H7 (cell line): ENCODE measurements at regions not wholly inside any gene's neighbourhood (a gene's known extent, or its start where the extent isn't known, plus 50 kb on each side); places are given as distances from the start of the nearest gene placed in this dataset.

ENCODE experiments used
- DNase-seq: peaks from one replicate; pipeline ENCODE4 v3.0.0; 2012
- H3K27me3 ChIP-seq: 2 replicates; pipeline ENCODE4 v1.6.0; 2011; ENCODE audit warnings: mild to moderate bottlenecking, low read length; ENCODE audit not compliant: control insufficient read depth, insufficient read depth
- H3K36me3 ChIP-seq: replicated peaks from 2 replicates; pipeline ENCODE4 v1.5.1; 2011; ENCODE audit warnings: low read length; ENCODE audit not compliant: control insufficient read depth, insufficient read depth
- H3K4me3 ChIP-seq: 2 replicates; pipeline ENCODE4 v1.5.1; 2011; ENCODE audit warnings: low read depth, mild to moderate bottlenecking, control low read depth, low read length, moderate library complexity; ENCODE audit not compliant: insufficient read depth

- DNase-seq, result no peak
- Histone ChIP-seq H3K27me3 (no peaks in the 10 kb centered on the region), H3K36me3 (no peaks in the 10 kb centered on the region), H3K4me3 (no peak overlapping the region)
Measured at GRCh38 chr3:116591236-116591635, 118.3 kb upstream of the TUSC7 start.

DNA sequence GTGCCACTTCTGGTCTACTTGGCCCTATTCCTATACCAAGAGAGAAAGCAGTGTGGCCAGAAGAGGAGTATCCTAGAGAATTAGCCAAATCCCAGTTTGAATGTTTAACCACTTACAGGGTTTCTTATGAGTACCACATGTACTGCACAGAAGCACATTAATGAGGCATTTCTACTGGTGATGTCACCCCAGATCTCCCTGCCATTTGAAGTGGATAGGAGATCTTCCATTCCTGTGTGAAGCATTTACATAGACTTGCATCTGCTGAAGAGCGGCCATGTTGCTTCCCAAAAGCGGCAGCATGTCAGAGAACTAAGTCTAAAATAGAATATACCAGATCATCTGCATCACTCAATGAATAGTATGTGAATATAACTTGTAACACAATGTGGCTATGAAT lies 108.4 kb upstream of the TUSC7 start:
- H3K4me3 ChIP-seq, result no peak overlapping the region
- H3K27me3 ChIP-seq, result no peaks in the 10 kb centered on the region
- no peak for DNase-seq
- H3K36me3 ChIP-seq, result no peaks in the 10 kb centered on the region

DNA sequence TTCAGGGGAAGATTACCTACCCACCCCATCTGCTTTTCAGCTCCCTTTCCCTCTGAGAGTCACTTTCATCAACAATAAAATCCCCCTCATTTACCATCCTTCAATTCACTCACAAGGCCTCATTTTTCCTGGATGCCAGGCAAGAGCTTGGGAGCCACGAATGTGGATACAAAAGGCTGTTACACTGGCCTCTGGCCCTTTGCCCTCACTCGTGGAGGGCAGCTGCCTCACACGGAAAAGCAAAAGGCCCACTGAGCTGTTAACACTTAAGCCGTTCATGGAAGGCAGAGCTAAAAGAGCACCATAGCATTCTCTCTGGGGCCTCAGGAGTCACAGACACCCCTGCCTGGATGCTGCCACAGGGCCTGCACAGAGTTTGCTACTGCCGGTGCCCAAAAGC lies 102.4 kb upstream of the TUSC7 start:
- no peaks in the 10 kb centered on the region for H3K27me3 ChIP-seq
- no peak overlapping the region for H3K4me3 ChIP-seq
- no peak for DNase-seq
- H3K36me3 ChIP-seq, result no peaks in the 10 kb centered on the region

- Histone ChIP-seq H3K27me3 (no peaks in the 10 kb centered on the region), H3K36me3 (no peaks in the 10 kb centered on the region), H3K4me3 (no peak overlapping the region)
- DNase-seq, result no peak
Measured at GRCh38 chr3:116610124-116610523, 99.5 kb upstream of the TUSC7 start.

DNA sequence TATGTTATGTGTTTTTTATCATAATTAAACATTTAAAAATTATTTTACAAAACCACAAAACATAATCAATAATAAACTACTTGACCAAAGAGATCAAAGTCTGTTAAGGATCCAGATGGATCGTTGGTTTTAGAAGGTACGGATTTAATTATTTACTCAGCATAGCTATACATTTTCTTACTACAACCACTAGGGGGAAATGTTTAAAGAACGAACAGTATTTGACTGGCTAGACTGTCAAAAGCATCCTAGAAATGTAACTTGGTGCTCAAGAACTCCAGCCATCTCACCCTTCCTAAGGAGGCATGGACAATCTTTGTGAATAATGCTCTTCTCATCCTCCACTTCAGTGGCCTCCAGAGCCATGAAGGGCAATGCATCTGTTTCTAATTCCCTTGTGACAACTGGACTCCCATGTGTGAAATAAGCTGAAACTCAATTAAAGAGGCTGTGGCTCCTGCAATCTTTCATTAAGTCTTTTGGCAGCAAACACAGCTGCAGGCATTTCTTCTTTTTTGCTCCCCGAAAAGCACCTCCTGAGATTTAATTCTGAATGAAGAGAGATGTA lies 94.7 kb upstream of the TUSC7 start:
- no peaks in the 10 kb centered on the region for H3K27me3 ChIP-seq
- DNase-seq, result peak; percentile 10
- H3K36me3 ChIP-seq, result no peaks in the 10 kb centered on the region
- H3K4me3 ChIP-seq, result no peak overlapping the region

GRCh38 chr3:116618138-116618537 lies 91.4 kb upstream of the TUSC7 start:
- H3K27me3 ChIP-seq, result no peaks in the 10 kb centered on the region

GRCh38 chr3:116618930-116619329 lies 90.6 kb upstream of the TUSC7 start:
- Histone ChIP-seq H3K27me3 (no peaks in the 10 kb centered on the region), H3K4me3 (no peak overlapping the region), H3K36me3 (no peaks in the 10 kb centered on the region)
- no peak for DNase-seq

More at GRCh38 chr3:116618138-116618537, 91.4 kb upstream of the TUSC7 start:
- no peak overlapping the region for H3K4me3 ChIP-seq
- no peaks in the 10 kb centered on the region for H3K36me3 ChIP-seq
- no peak for DNase-seq

DNA sequence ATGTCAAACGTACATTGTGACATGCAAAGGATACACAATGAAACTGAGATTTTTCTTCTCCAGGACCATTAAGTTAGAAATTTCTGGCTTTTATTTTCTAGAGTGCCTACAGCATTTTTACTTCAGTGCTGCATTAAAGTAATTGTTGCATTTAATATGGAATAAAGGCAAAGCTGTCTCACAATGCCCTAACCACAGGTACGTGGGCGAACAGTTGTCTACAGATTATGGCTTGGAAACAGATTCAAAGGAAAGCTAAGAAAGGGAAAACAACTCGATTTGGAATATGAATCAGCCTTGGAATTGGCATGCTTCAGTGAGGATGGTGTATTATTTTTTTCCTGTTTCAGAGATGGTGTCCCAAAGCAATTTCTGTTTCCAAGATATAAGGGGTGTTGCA lies 79.1 kb upstream of the TUSC7 start:
- no peaks in the 10 kb centered on the region for H3K36me3 ChIP-seq
- H3K4me3 ChIP-seq, result no peak overlapping the region
- DNase-seq, result no peak
- no peaks in the 10 kb centered on the region for H3K27me3 ChIP-seq

GRCh38 chr3:116639641-116640040 lies 69.9 kb upstream of the TUSC7 start:
- Histone ChIP-seq H3K4me3 (no peak overlapping the region), H3K36me3 (no peaks in the 10 kb centered on the region), H3K27me3 (no peaks in the 10 kb centered on the region)
- no peak for DNase-seq

DNA sequence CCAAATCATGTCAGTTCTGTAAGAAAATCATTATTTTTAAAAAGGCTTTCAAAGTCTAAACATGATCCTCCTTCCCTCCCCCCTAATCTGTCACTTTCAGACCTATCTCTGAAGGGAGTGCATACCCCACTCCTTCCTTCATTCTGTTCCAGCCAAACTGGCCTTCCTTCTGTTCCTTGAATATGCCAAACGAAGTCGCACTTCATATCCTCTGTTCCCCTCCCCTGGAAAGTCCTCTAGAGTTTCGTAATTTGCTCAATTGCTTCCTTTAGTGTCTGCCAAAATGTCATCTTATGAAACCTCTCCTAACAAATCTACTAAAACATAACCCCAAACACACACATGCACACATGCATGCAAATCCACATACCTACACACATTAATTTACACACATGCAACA lies 69.5 kb upstream of the TUSC7 start:
- DNase-seq, result no peak
- Histone ChIP-seq H3K27me3 (no peaks in the 10 kb centered on the region), H3K4me3 (no peak overlapping the region), H3K36me3 (no peaks in the 10 kb centered on the region)

GRCh38 chr3:116643001-116643400 lies 66.6 kb upstream of the TUSC7 start:
- H3K27me3 ChIP-seq, result no peaks in the 10 kb centered on the region
- no peak for DNase-seq
- H3K4me3 ChIP-seq, result no peak overlapping the region
- no peaks in the 10 kb centered on the region for H3K36me3 ChIP-seq

DNA sequence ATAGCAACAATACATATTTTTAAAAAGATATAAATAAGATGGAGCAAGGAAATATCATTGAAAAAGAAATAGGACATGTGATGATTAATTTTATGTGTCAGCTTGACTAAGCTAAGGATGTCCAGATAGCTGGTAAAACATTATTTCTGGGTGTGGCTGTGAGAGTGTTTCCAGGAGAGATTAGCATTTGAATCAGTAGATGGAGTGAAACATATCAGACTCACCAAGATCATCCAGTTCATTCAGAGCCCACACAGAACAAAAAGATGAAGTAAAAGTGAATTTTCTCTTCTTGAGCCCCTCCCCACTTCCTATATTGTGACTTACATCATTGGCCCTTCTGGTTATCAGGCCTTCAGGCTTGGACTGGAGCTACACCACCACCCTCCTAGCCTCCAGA lies 61.6 kb upstream of the TUSC7 start:
- DNase-seq, result no peak
- Histone ChIP-seq H3K36me3 (no peaks in the 10 kb centered on the region), H3K27me3 (no peaks in the 10 kb centered on the region), H3K4me3 (no peak overlapping the region)
